ENCODE measurements at regions not wholly inside any gene's neighbourhood (a gene's known extent, or its start where the extent isn't known, plus 50 kb on each side); places are given as distances from the start of the nearest gene placed in this dataset.
"Not testable (repeated sequence)": the region's sequence is repeated elsewhere in the genome, so short reads cannot be mapped to it uniquely, and the experiment has no call there.

- POLR2A ChIA-PET, ATAC-seq: not testable (repeated sequence)
These were observed 456.0 kb downstream of the SEMA3D start for GRCh38 chr7:84730864-84731263.

GRCh38 chr7:84729284-84729683 lies 457.6 kb downstream of the SEMA3D start:
- ChIA-PET POLR2A (no interaction called here), CTCF (no interaction called here)
- Mint-ChIP-seq H3K27ac (no peak overlapping the region), H3K4me1 (no peaks in the 10 kb centered on the region), H3K36me3 (no peaks in the 10 kb centered on the region), H3K9me3 (peaks cover 2 to 21% (median 8%) of the 10 kb centered on the region in 11 donors), H3K27me3 (no peaks in the 10 kb centered on the region), H3K4me3 (no peak overlapping the region)
- H3K27me3 ChIP-seq (ENCODE audit: control insufficient read depth in 2 of 2, insufficient read depth in 2 of 2, low read length in 2 of 2): no peaks in the 10 kb centered on the region
- no peaks in the 10 kb centered on the region for H3K4me1 ChIP-seq (ENCODE audit: control insufficient read depth in 2 of 2, insufficient read depth in 2 of 2, low read length in 2 of 2)
- H3K9me3 ChIP-seq (ENCODE audit: control insufficient read depth in 2 of 3, low read length in 3 of 3): no peaks in the 10 kb centered on the region
- no peaks in the 10 kb centered on the region for H3K36me3 ChIP-seq (ENCODE audit: control insufficient read depth in 2 of 3, insufficient read depth in 3 of 3, low read length in 3 of 3)
- H3K27ac ChIP-seq (ENCODE audit: low read depth, low read length): no peak overlapping the region
- no peak overlapping the region for H3K4me3 ChIP-seq (ENCODE audit: low read length)
- no peak for ATAC-seq
- DNase-seq: no peak
- intact Hi-C loops (cut with micrococcal nuclease): no loop called here

More at GRCh38 chr7:84730864-84731263, 456.0 kb downstream of the SEMA3D start:
- H3K36me3 ChIP-seq (ENCODE audit: control insufficient read depth in 2 of 3, insufficient read depth in 3 of 3, low read length in 3 of 3); H3K4me3 Mint-ChIP-seq; H3K4me1 ChIP-seq (ENCODE audit: control insufficient read depth in 2 of 2, insufficient read depth in 2 of 2, low read length in 2 of 2); CTCF ChIA-PET; H3K27ac Mint-ChIP-seq; H3K36me3 Mint-ChIP-seq; H3K4me1 Mint-ChIP-seq; H3K27ac ChIP-seq (ENCODE audit: low read depth, low read length); intact Hi-C loops (cut with micrococcal nuclease); H3K27me3 ChIP-seq (ENCODE audit: control insufficient read depth in 2 of 2, insufficient read depth in 2 of 2, low read length in 2 of 2); H3K27me3 Mint-ChIP-seq; H3K4me3 ChIP-seq (ENCODE audit: low read length); H3K9me3 ChIP-seq (ENCODE audit: control insufficient read depth in 2 of 3, low read length in 3 of 3); DNase-seq: not testable (repeated sequence)
- peaks cover 2 to 19% (median 8%) of the 10 kb centered on the region in 11 donors for H3K9me3 Mint-ChIP-seq

- no peaks in the 10 kb centered on the region for H3K36me3 ChIP-seq (ENCODE audit: control insufficient read depth in 2 of 3, insufficient read depth in 3 of 3, low read length in 3 of 3)
- Mint-ChIP-seq H3K36me3 (no peaks in the 10 kb centered on the region), H3K27ac (no peak overlapping the region), H3K9me3 (peaks cover 0 to 9% (median 1%) of the 10 kb centered on the region in 11 donors), H3K4me3 (no peak overlapping the region), H3K27me3 (no peaks in the 10 kb centered on the region), H3K4me1 (no peaks in the 10 kb centered on the region)
- no peaks in the 10 kb centered on the region for H3K27me3 ChIP-seq (ENCODE audit: control insufficient read depth in 2 of 2, insufficient read depth in 2 of 2, low read length in 2 of 2)
- H3K4me3 ChIP-seq (ENCODE audit: low read length): no peak overlapping the region
- POLR2A ChIA-PET: no interaction called here
- ATAC-seq (no peak), DNase-seq (no peak)
- intact Hi-C loops (cut with micrococcal nuclease): no loop called here
- no peaks in the 10 kb centered on the region for H3K9me3 ChIP-seq (ENCODE audit: control insufficient read depth in 2 of 3, low read length in 3 of 3)
- H3K27ac ChIP-seq (ENCODE audit: low read depth, low read length): no peak overlapping the region
- H3K4me1 ChIP-seq (ENCODE audit: control insufficient read depth in 2 of 2, insufficient read depth in 2 of 2, low read length in 2 of 2): no peaks in the 10 kb centered on the region
- CTCF ChIA-PET: no interaction called here
These were observed 464.1 kb downstream of the SEMA3D start for GRCh38 chr7:84722734-84723133.

GRCh38 chr7:84722086-84722485 lies 464.8 kb downstream of the SEMA3D start:
- H3K27ac ChIP-seq (ENCODE audit: low read depth, low read length): no peak overlapping the region
- H3K9me3 ChIP-seq (ENCODE audit: control insufficient read depth in 2 of 3, low read length in 3 of 3): no peaks in the 10 kb centered on the region
- Mint-ChIP-seq H3K4me3 (no peak overlapping the region), H3K27ac (no peak overlapping the region), H3K4me1 (no peaks in the 10 kb centered on the region), H3K9me3 (peaks cover 0 to 9% (median 1%) of the 10 kb centered on the region in 11 donors), H3K27me3 (no peaks in the 10 kb centered on the region), H3K36me3 (no peaks in the 10 kb centered on the region)
- DNase-seq: no peak
- no peaks in the 10 kb centered on the region for H3K36me3 ChIP-seq (ENCODE audit: control insufficient read depth in 2 of 3, insufficient read depth in 3 of 3, low read length in 3 of 3)
- ATAC-seq: no peak
- CTCF ChIA-PET: no interaction called here
- no peak overlapping the region for H3K4me3 ChIP-seq (ENCODE audit: low read length)
- POLR2A ChIA-PET: no interaction called here
- no peaks in the 10 kb centered on the region for H3K27me3 ChIP-seq (ENCODE audit: control insufficient read depth in 2 of 2, insufficient read depth in 2 of 2, low read length in 2 of 2)
- intact Hi-C loops (cut with micrococcal nuclease): no loop called here
- no peaks in the 10 kb centered on the region for H3K4me1 ChIP-seq (ENCODE audit: control insufficient read depth in 2 of 2, insufficient read depth in 2 of 2, low read length in 2 of 2)

GRCh38 chr7:84720456-84721097 lies 466.3 kb downstream of the SEMA3D start:
- Mint-ChIP-seq H3K9me3 (peaks cover 0 to 5% (median 0%) of the 10 kb centered on the region in 11 donors), H3K27me3 (no peaks in the 10 kb centered on the region), H3K27ac (no peak overlapping the region), H3K4me1 (no peaks in the 10 kb centered on the region), H3K4me3 (no peak overlapping the region), H3K36me3 (no peaks in the 10 kb centered on the region)
- CTCF ChIA-PET: no interaction called here
- Histone ChIP-seq H3K9me3 (ENCODE audit: control insufficient read depth in 2 of 3, low read length in 3 of 3) (no peaks in the 10 kb centered on the region), H3K4me3 (ENCODE audit: low read length) (no peak overlapping the region), H3K27ac (ENCODE audit: low read depth, low read length) (no peak overlapping the region), H3K27me3 (ENCODE audit: control insufficient read depth in 2 of 2, insufficient read depth in 2 of 2, low read length in 2 of 2) (no peaks in the 10 kb centered on the region), H3K4me1 (ENCODE audit: control insufficient read depth in 2 of 2, insufficient read depth in 2 of 2, low read length in 2 of 2) (no peaks in the 10 kb centered on the region), H3K36me3 (ENCODE audit: control insufficient read depth in 2 of 3, insufficient read depth in 3 of 3, low read length in 3 of 3) (no peaks in the 10 kb centered on the region)
- POLR2A ChIA-PET: no interaction called here
- ATAC-seq: no peak
- intact Hi-C loops (cut with micrococcal nuclease): no loop called here
- DNase-seq: no peak

GRCh38 chr7:84714765-84715164 lies 472.1 kb downstream of the SEMA3D start:
- no peak overlapping the region for H3K27ac Mint-ChIP-seq
- ChIA-PET CTCF (no interaction called here), POLR2A (no interaction called here)
- no peaks in the 10 kb centered on the region for H3K36me3 Mint-ChIP-seq
- H3K4me1 Mint-ChIP-seq: no peaks in the 10 kb centered on the region
- intact Hi-C loops (cut with micrococcal nuclease): no loop called here
- Histone ChIP-seq H3K27ac (ENCODE audit: low read depth, low read length) (no peak overlapping the region), H3K27me3 (ENCODE audit: control insufficient read depth in 2 of 2, insufficient read depth in 2 of 2, low read length in 2 of 2) (no peaks in the 10 kb centered on the region), H3K36me3 (ENCODE audit: control insufficient read depth in 2 of 3, insufficient read depth in 3 of 3, low read length in 3 of 3) (no peaks in the 10 kb centered on the region), H3K4me1 (ENCODE audit: control insufficient read depth in 2 of 2, insufficient read depth in 2 of 2, low read length in 2 of 2) (no peaks in the 10 kb centered on the region), H3K9me3 (ENCODE audit: control insufficient read depth in 2 of 3, low read length in 3 of 3) (no peaks in the 10 kb centered on the region), H3K4me3 (ENCODE audit: low read length) (no peak overlapping the region)
- no peak overlapping the region for H3K4me3 Mint-ChIP-seq
- H3K9me3 Mint-ChIP-seq: no peaks in the 10 kb centered on the region
- H3K27me3 Mint-ChIP-seq: no peaks in the 10 kb centered on the region
- DNase-seq (no peak), ATAC-seq (no peak)

- Histone ChIP-seq H3K36me3 (ENCODE audit: control insufficient read depth in 2 of 3, insufficient read depth in 3 of 3, low read length in 3 of 3) (no peaks in the 10 kb centered on the region), H3K27ac (ENCODE audit: low read depth, low read length) (no peak overlapping the region), H3K4me1 (ENCODE audit: control insufficient read depth in 2 of 2, insufficient read depth in 2 of 2, low read length in 2 of 2) (no peaks in the 10 kb centered on the region), H3K9me3 (ENCODE audit: control insufficient read depth in 2 of 3, low read length in 3 of 3) (no peaks in the 10 kb centered on the region), H3K4me3 (ENCODE audit: low read length) (no peak overlapping the region), H3K27me3 (ENCODE audit: control insufficient read depth in 2 of 2, insufficient read depth in 2 of 2, low read length in 2 of 2) (no peaks in the 10 kb centered on the region)
- H3K4me1 Mint-ChIP-seq: no peaks in the 10 kb centered on the region
- H3K9me3 Mint-ChIP-seq: no peaks in the 10 kb centered on the region
- ATAC-seq (no peak), DNase-seq (no peak)
- no peaks in the 10 kb centered on the region for H3K27me3 Mint-ChIP-seq
- H3K36me3 Mint-ChIP-seq: no peaks in the 10 kb centered on the region
- ChIA-PET POLR2A (no interaction called here), CTCF (no interaction called here)
- no peak overlapping the region for H3K4me3 Mint-ChIP-seq
- intact Hi-C loops (cut with micrococcal nuclease): no loop called here
- no peak overlapping the region for H3K27ac Mint-ChIP-seq
These were observed 474.3 kb downstream of the SEMA3D start for GRCh38 chr7:84712374-84713121.

Data from naive thymus-derived CD4-positive, alpha-beta T cell (primary cell).